ENCODE measurements at regions not wholly inside any gene's neighbourhood (a gene's known extent, or its start where the extent isn't known, plus 50 kb on each side); places are given as distances from the start of the nearest gene placed in this dataset.

GRCh38 chr18:38321262-38321661 lies 755.7 kb upstream of the CELF4 start:
- TF ChIP-seq EZH2phosphoT487 (IDR thresholded peaks at IDR 0.05; ENCODE audit: borderline replicate concordance, low read length) (no peak), CTCF (conservative IDR thresholded peaks at IDR 0.05; ENCODE audit: low read depth, low read length) (no peak), EZH2 (IDR thresholded peaks at IDR 0.05; ENCODE audit: low read length, unreplicated experiment) (no peak)
- Histone ChIP-seq H4K20me1 (ENCODE audit: low read length) (no peaks in the 10 kb centered on the region), H3K27ac (ENCODE audit: low read length) (no peak overlapping the region), H3K9ac (ENCODE audit: low read length) (no peak overlapping the region), H3K4me1 (ENCODE audit: insufficient read depth, low read length) (no peaks in the 10 kb centered on the region), H3F3A (ENCODE audit: low read length, unreplicated experiment) (no peaks in the 10 kb centered on the region), H3K4me3 (ENCODE audit: low read length) (no peak overlapping the region), H3K27me3 (ENCODE audit: low read length) (no peaks in the 10 kb centered on the region), H3K79me2 (ENCODE audit: low read length) (no peaks in the 10 kb centered on the region), H3K36me3 (ENCODE audit: low read depth, low read length) (no peaks in the 10 kb centered on the region), H3K9me3 (ENCODE audit: low read length) (no peaks in the 10 kb centered on the region), H3K4me2 (ENCODE audit: low read length) (no peak overlapping the region), H2AFZ (ENCODE audit: low read length) (no peak overlapping the region), H3K9me2 (replicated peaks; ENCODE audit: low read length) (no peaks in the 10 kb centered on the region)
- no TSS peak for BruUV-seq (replicated peaks)
- POLR2A ChIA-PET (ENCODE audit: unreplicated experiment), result no interaction called here
- CTCF ChIA-PET, result no interaction called here
- ATAC-seq (no peak), DNase-seq (no peak)
- intact Hi-C loops (cut with micrococcal nuclease), result no loop called here

- intact Hi-C loops (cut with micrococcal nuclease), result no loop called here
- no peak for DNase-seq
- TF ChIP-seq CTCF (conservative IDR thresholded peaks at IDR 0.05; ENCODE audit: low read depth, low read length) (no peak), EZH2phosphoT487 (IDR thresholded peaks at IDR 0.05; ENCODE audit: borderline replicate concordance, low read length) (no peak), EZH2 (IDR thresholded peaks at IDR 0.05; ENCODE audit: low read length, unreplicated experiment) (no peak)
- ChIA-PET POLR2A (ENCODE audit: unreplicated experiment) (no interaction called here), CTCF (no interaction called here)
- BruUV-seq (replicated peaks), result no TSS peak
- H3K4me3 ChIP-seq (ENCODE audit: low read length), result no peak overlapping the region
- H3K36me3 ChIP-seq (ENCODE audit: low read depth, low read length), result no peaks in the 10 kb centered on the region
- no peaks in the 10 kb centered on the region for H3K9me3 ChIP-seq (ENCODE audit: low read length)
- no peak for ATAC-seq
- H3K79me2 ChIP-seq (ENCODE audit: low read length), result no peaks in the 10 kb centered on the region
- H3K9ac ChIP-seq (ENCODE audit: low read length), result no peak overlapping the region
- H3F3A ChIP-seq (ENCODE audit: low read length, unreplicated experiment), result no peaks in the 10 kb centered on the region
- no peaks in the 10 kb centered on the region for H3K9me2 ChIP-seq (replicated peaks; ENCODE audit: low read length)
- H3K27me3 ChIP-seq (ENCODE audit: low read length), result no peaks in the 10 kb centered on the region
- H2AFZ ChIP-seq (ENCODE audit: low read length), result no peak overlapping the region
- H3K4me2 ChIP-seq (ENCODE audit: low read length), result no peak overlapping the region
- no peaks in the 10 kb centered on the region for H4K20me1 ChIP-seq (ENCODE audit: low read length)
- H3K4me1 ChIP-seq (ENCODE audit: insufficient read depth, low read length), result no peaks in the 10 kb centered on the region
- H3K27ac ChIP-seq (ENCODE audit: low read length), result no peak overlapping the region
Measured at GRCh38 chr18:38318416-38318815, 752.8 kb upstream of the CELF4 start.

- Histone ChIP-seq H4K20me1 (ENCODE audit: low read length) (no peaks in the 10 kb centered on the region), H3K9me2 (replicated peaks; ENCODE audit: low read length) (no peaks in the 10 kb centered on the region), H3K27ac (ENCODE audit: low read length) (no peak overlapping the region), H3K79me2 (ENCODE audit: low read length) (no peaks in the 10 kb centered on the region), H3K4me2 (ENCODE audit: low read length) (no peak overlapping the region), H3F3A (ENCODE audit: low read length, unreplicated experiment) (no peaks in the 10 kb centered on the region), H3K9ac (ENCODE audit: low read length) (no peak overlapping the region), H3K9me3 (ENCODE audit: low read length) (no peaks in the 10 kb centered on the region), H3K4me1 (ENCODE audit: insufficient read depth, low read length) (no peaks in the 10 kb centered on the region), H3K4me3 (ENCODE audit: low read length) (no peak overlapping the region), H3K36me3 (ENCODE audit: low read depth, low read length) (no peaks in the 10 kb centered on the region), H3K27me3 (ENCODE audit: low read length) (no peaks in the 10 kb centered on the region), H2AFZ (ENCODE audit: low read length) (no peak overlapping the region)
- no TSS peak for BruUV-seq (replicated peaks)
- ChIA-PET POLR2A (ENCODE audit: unreplicated experiment) (no interaction called here), CTCF (no interaction called here)
- DNase-seq, result no peak
- TF ChIP-seq EZH2 (IDR thresholded peaks at IDR 0.05; ENCODE audit: low read length, unreplicated experiment), result no peak
- TF ChIP-seq EZH2phosphoT487 (IDR thresholded peaks at IDR 0.05; ENCODE audit: borderline replicate concordance, low read length), result no peak
- no peak for TF ChIP-seq CTCF (conservative IDR thresholded peaks at IDR 0.05; ENCODE audit: low read depth, low read length)
- intact Hi-C loops (cut with micrococcal nuclease), result no loop called here
- ATAC-seq, result no peak
Measured at GRCh38 chr18:38313831-38314230, 748.2 kb upstream of the CELF4 start.
